Activated T-cell treated with anti-CD3 and anti-CD28 coated beads, Interleukin-2, amount 50 U/mL, for 24 hours (primary cell): ENCODE measurements at regions not wholly inside any gene's neighbourhood (a gene's known extent, or its start where the extent isn't known, plus 50 kb on each side); places are given as distances from the start of the nearest gene placed in this dataset.

Experiments
- DNase-seq: peaks from one replicate; pipeline ENCODE4 v3.0.0-alpha.2; 2020
- H3K27ac Mint-ChIP-seq: 2 replicates; pipeline ENCODE4 v1.8.0; 2020; ENCODE audit warnings: mild to moderate bottlenecking, mixed read lengths
- H3K27me3 Mint-ChIP-seq: 2 replicates; pipeline ENCODE4 v1.8.0; 2020; ENCODE audit warnings: mixed read lengths
- H3K36me3 Mint-ChIP-seq: 2 replicates; pipeline ENCODE4 v1.8.0; 2020; ENCODE audit warnings: low read depth, mixed read lengths
- H3K4me1 Mint-ChIP-seq: 2 replicates; pipeline ENCODE4 v1.8.0; 2020; ENCODE audit warnings: low read depth, mixed read lengths
- H3K4me3 Mint-ChIP-seq: 2 replicates; pipeline ENCODE4 v1.8.0; 2020; ENCODE audit warnings: mild to moderate bottlenecking, moderate library complexity, mixed read lengths
- H3K9me3 Mint-ChIP-seq: 2 replicates; pipeline ENCODE4 v1.8.0; 2020; ENCODE audit warnings: mixed read lengths

GRCh38 chr5:104785097-104785496 lies 1222.5 kb upstream of the NUDT12 start:
- Mint-ChIP-seq H3K27ac (no peak overlapping the region), H3K4me3 (no peak overlapping the region), H3K27me3 (no peaks in the 10 kb centered on the region), H3K9me3 (peaks cover 14% of the 10 kb centered on the region), H3K36me3 (no peaks in the 10 kb centered on the region), H3K4me1 (no peaks in the 10 kb centered on the region)
- no peak for DNase-seq

GRCh38 chr5:104774372-104774771 lies 1211.8 kb upstream of the NUDT12 start:
- Mint-ChIP-seq H3K4me3 (no peak overlapping the region), H3K27ac (no peak overlapping the region), H3K9me3 (peaks cover 21% of the 10 kb centered on the region)

GRCh38 chr5:104764197-104764596 lies 1201.6 kb upstream of the NUDT12 start:
- DNase-seq, result no peak
- no peaks in the 10 kb centered on the region for H3K36me3 Mint-ChIP-seq
- H3K9me3 Mint-ChIP-seq, result peaks cover 5% of the 10 kb centered on the region
- no peaks in the 10 kb centered on the region for H3K27me3 Mint-ChIP-seq
- no peaks in the 10 kb centered on the region for H3K4me1 Mint-ChIP-seq
- H3K4me3 Mint-ChIP-seq, result no peak overlapping the region
- no peak overlapping the region for H3K27ac Mint-ChIP-seq

More at GRCh38 chr5:104774372-104774771, 1211.8 kb upstream of the NUDT12 start:
- Mint-ChIP-seq H3K27me3 (no peaks in the 10 kb centered on the region), H3K36me3 (no peaks in the 10 kb centered on the region), H3K4me1 (no peaks in the 10 kb centered on the region)
- no peak for DNase-seq

- no peak for DNase-seq
- H3K27ac Mint-ChIP-seq, result no peak overlapping the region
These were observed 1200.6 kb upstream of the NUDT12 start for GRCh38 chr5:104763216-104763615.

GRCh38 chr5:104757915-104758314 lies 1195.3 kb upstream of the NUDT12 start:
- H3K4me3 Mint-ChIP-seq, result no peak overlapping the region
- no peaks in the 10 kb centered on the region for H3K36me3 Mint-ChIP-seq

More at GRCh38 chr5:104763216-104763615, 1200.6 kb upstream of the NUDT12 start:
- no peaks in the 10 kb centered on the region for H3K27me3 Mint-ChIP-seq
- H3K9me3 Mint-ChIP-seq, result peaks cover 7% of the 10 kb centered on the region
- no peaks in the 10 kb centered on the region for H3K36me3 Mint-ChIP-seq
- no peak overlapping the region for H3K4me3 Mint-ChIP-seq
- H3K4me1 Mint-ChIP-seq, result no peaks in the 10 kb centered on the region

GRCh38 chr5:104755806-104756205 lies 1193.2 kb upstream of the NUDT12 start:
- no peaks in the 10 kb centered on the region for H3K4me1 Mint-ChIP-seq
- H3K4me3 Mint-ChIP-seq, result no peak overlapping the region
- H3K36me3 Mint-ChIP-seq, result no peaks in the 10 kb centered on the region
- DNase-seq, result no peak
- H3K9me3 Mint-ChIP-seq, result peaks cover 10% of the 10 kb centered on the region
- H3K27me3 Mint-ChIP-seq, result no peaks in the 10 kb centered on the region
- no peak overlapping the region for H3K27ac Mint-ChIP-seq

More at GRCh38 chr5:104757915-104758314, 1195.3 kb upstream of the NUDT12 start:
- no peak overlapping the region for H3K27ac Mint-ChIP-seq
- H3K4me1 Mint-ChIP-seq, result no peaks in the 10 kb centered on the region
- no peak for DNase-seq
- H3K27me3 Mint-ChIP-seq, result no peaks in the 10 kb centered on the region
- peaks cover 8% of the 10 kb centered on the region for H3K9me3 Mint-ChIP-seq

GRCh38 chr5:104754311-104754995 lies 1191.9 kb upstream of the NUDT12 start:
- Mint-ChIP-seq H3K27me3 (no peaks in the 10 kb centered on the region), H3K36me3 (no peaks in the 10 kb centered on the region), H3K4me3 (no peak overlapping the region), H3K9me3 (peaks cover 10% of the 10 kb centered on the region), H3K4me1 (no peaks in the 10 kb centered on the region), H3K27ac (no peak overlapping the region)
- DNase-seq, result no peak

- Mint-ChIP-seq H3K4me3 (no peak overlapping the region), H3K27me3 (no peaks in the 10 kb centered on the region), H3K27ac (no peak overlapping the region), H3K36me3 (no peaks in the 10 kb centered on the region), H3K9me3 (peaks cover 11% of the 10 kb centered on the region), H3K4me1 (no peaks in the 10 kb centered on the region)
- DNase-seq, result no peak
These were observed 1189.4 kb upstream of the NUDT12 start for GRCh38 chr5:104751969-104752368.

- no peaks in the 10 kb centered on the region for H3K36me3 Mint-ChIP-seq
- no peaks in the 10 kb centered on the region for H3K27me3 Mint-ChIP-seq
- no peak overlapping the region for H3K27ac Mint-ChIP-seq
- no peak for DNase-seq
- no peaks in the 10 kb centered on the region for H3K4me1 Mint-ChIP-seq
- H3K9me3 Mint-ChIP-seq, result peaks cover 34% of the 10 kb centered on the region
- H3K4me3 Mint-ChIP-seq, result no peak overlapping the region
These were observed 1177.3 kb upstream of the NUDT12 start for GRCh38 chr5:104739905-104740304.

GRCh38 chr5:104739503-104739902 lies 1176.9 kb upstream of the NUDT12 start:
- no peaks in the 10 kb centered on the region for H3K36me3 Mint-ChIP-seq
- no peak for DNase-seq
- H3K9me3 Mint-ChIP-seq, result peaks cover 37% of the 10 kb centered on the region
- no peak overlapping the region for H3K4me3 Mint-ChIP-seq
- H3K4me1 Mint-ChIP-seq, result no peaks in the 10 kb centered on the region
- no peaks in the 10 kb centered on the region for H3K27me3 Mint-ChIP-seq
- no peak overlapping the region for H3K27ac Mint-ChIP-seq

- Mint-ChIP-seq H3K27ac (no peak overlapping the region), H3K27me3 (no peaks in the 10 kb centered on the region), H3K9me3 (peaks cover 22% of the 10 kb centered on the region), H3K4me3 (no peak overlapping the region), H3K36me3 (no peaks in the 10 kb centered on the region), H3K4me1 (no peaks in the 10 kb centered on the region)
- DNase-seq, result no peak
These were observed 1173.5 kb upstream of the NUDT12 start for GRCh38 chr5:104736073-104736472.

GRCh38 chr5:104734046-104734445 lies 1171.5 kb upstream of the NUDT12 start:
- H3K9me3 Mint-ChIP-seq, result peaks cover 22% of the 10 kb centered on the region
- H3K27me3 Mint-ChIP-seq, result no peaks in the 10 kb centered on the region
- DNase-seq, result no peak
- H3K4me1 Mint-ChIP-seq, result no peaks in the 10 kb centered on the region
- H3K36me3 Mint-ChIP-seq, result no peaks in the 10 kb centered on the region
- no peak overlapping the region for H3K27ac Mint-ChIP-seq
- H3K4me3 Mint-ChIP-seq, result no peak overlapping the region

GRCh38 chr5:104733063-104733669 lies 1170.6 kb upstream of the NUDT12 start:
- H3K4me3 Mint-ChIP-seq, result no peak overlapping the region
- no peaks in the 10 kb centered on the region for H3K36me3 Mint-ChIP-seq
- H3K27me3 Mint-ChIP-seq, result no peaks in the 10 kb centered on the region
- no peak overlapping the region for H3K27ac Mint-ChIP-seq
- no peak for DNase-seq
- peaks cover 16% of the 10 kb centered on the region for H3K9me3 Mint-ChIP-seq
- H3K4me1 Mint-ChIP-seq, result no peaks in the 10 kb centered on the region

GRCh38 chr5:104731331-104731730 lies 1168.7 kb upstream of the NUDT12 start:
- H3K9me3 Mint-ChIP-seq, result peaks cover 16% of the 10 kb centered on the region
- H3K4me1 Mint-ChIP-seq, result no peaks in the 10 kb centered on the region
- no peak overlapping the region for H3K27ac Mint-ChIP-seq
- H3K4me3 Mint-ChIP-seq, result no peak overlapping the region
- H3K27me3 Mint-ChIP-seq, result no peaks in the 10 kb centered on the region
- no peak for DNase-seq
- H3K36me3 Mint-ChIP-seq, result no peaks in the 10 kb centered on the region

GRCh38 chr5:104708027-104708426 lies 1145.4 kb upstream of the NUDT12 start:
- Mint-ChIP-seq H3K4me1 (no peaks in the 10 kb centered on the region), H3K27me3 (no peaks in the 10 kb centered on the region), H3K9me3 (peaks cover 9% of the 10 kb centered on the region), H3K27ac (no peak overlapping the region), H3K36me3 (no peaks in the 10 kb centered on the region), H3K4me3 (no peak overlapping the region)
- DNase-seq, result no peak
